BLaER1 treated with 17β-estradiol and CSF1 and Interleukin-3, amounts not matched to agents 10 nM and 100 nM (cell line): ENCODE measurements at regions not wholly inside any gene's neighbourhood (a gene's known extent, or its start where the extent isn't known, plus 50 kb on each side); places are given as distances from the start of the nearest gene placed in this dataset.

Source experiments
- H3K27ac ChIP-seq, 11 experiments: shearing (Covaris generic); formaldehyde crosslinking; 2 replicates each; pipeline ENCODE4 v1.8.1; 2022
- H3K27me3 ChIP-seq, 11 experiments: shearing (Covaris generic); formaldehyde crosslinking; 2 replicates each; pipeline ENCODE4 v1.8.1; 2022
- H3K36me3 ChIP-seq, 11 experiments: shearing (Covaris generic); formaldehyde crosslinking; 2 replicates each; pipeline ENCODE4 v1.8.1; 2022
- H3K4me1 ChIP-seq, 10 experiments: shearing (Covaris generic); formaldehyde crosslinking; 2 replicates each; pipeline ENCODE4 v1.8.1; 2022
- H3K4me2 ChIP-seq, 11 experiments: shearing (Covaris generic); formaldehyde crosslinking; 2 replicates each; pipeline ENCODE4 v1.8.1; 2022
- H3K4me3 ChIP-seq, 10 experiments: shearing (Covaris generic); formaldehyde crosslinking; 2 replicates each; pipeline ENCODE4 v1.8.1; 2022
- H3K9ac ChIP-seq, 11 experiments: shearing (Covaris generic); formaldehyde crosslinking; 2 replicates each; pipeline ENCODE4 v1.8.1; 2022
- H3K9me3 ChIP-seq, 11 experiments: shearing (Covaris generic); formaldehyde crosslinking; replicated peaks in 1 of 11; 2 replicates each; pipeline ENCODE4 v1.8.1; 2022
- H4K20me1 ChIP-seq, 11 experiments: shearing (Covaris generic); formaldehyde crosslinking; 2 replicates each; pipeline ENCODE4 v1.8.1; 2022
- Cebpa-rat ChIP-seq, 11 experiments: shearing (Covaris generic); IDR thresholded peaks; 2 replicates each; pipeline ENCODE4 v1.8.1; 2022

- no peak overlapping the region for H3K9ac ChIP-seq
- TF ChIP-seq Cebpa-rat (IDR thresholded peaks at IDR 0.05), result no peak
- no peak overlapping the region for H3K4me2 ChIP-seq
- H3K4me1 ChIP-seq, result no peaks in the 10 kb centered on the region
- H3K27me3 ChIP-seq, result no peaks in the 10 kb centered on the region
- no peak overlapping the region for H3K27ac ChIP-seq
- no peak overlapping the region for H3K4me3 ChIP-seq
- peaks cover 12 to 23% (median 18%) of the 10 kb centered on the region in 11 experiments for H3K9me3 ChIP-seq
- no peaks in the 10 kb centered on the region for H3K36me3 ChIP-seq
- no peaks in the 10 kb centered on the region for H4K20me1 ChIP-seq
Observed at GRCh38 chr13:106336668-106337067, 198.8 kb downstream of the EFNB2 start.

GRCh38 chr13:106332621-106333020, 202.8 kb downstream of the EFNB2 start:
- H4K20me1 ChIP-seq, result no peaks in the 10 kb centered on the region
- no peak overlapping the region for H3K27ac ChIP-seq
- no peaks in the 10 kb centered on the region for H3K4me1 ChIP-seq
- H3K9ac ChIP-seq, result no peak overlapping the region
- H3K27me3 ChIP-seq, result no peaks in the 10 kb centered on the region
- no peaks in the 10 kb centered on the region for H3K36me3 ChIP-seq
- no peak for TF ChIP-seq Cebpa-rat (IDR thresholded peaks at IDR 0.05)
- no peak overlapping the region for H3K4me3 ChIP-seq
- no peak overlapping the region for H3K4me2 ChIP-seq
- H3K9me3 ChIP-seq, result no peaks in the 10 kb centered on the region

- Histone ChIP-seq H3K4me2 (no peak overlapping the region), H4K20me1 (no peaks in the 10 kb centered on the region), H3K4me3 (no peak overlapping the region), H3K9ac (no peak overlapping the region), H3K4me1 (peaks cover 0 to 2% (median 0%) of the 10 kb centered on the region in 10 experiments; a peak in 3 of 20 replicates), H3K27me3 (no peaks in the 10 kb centered on the region), H3K9me3 (no peaks in the 10 kb centered on the region), H3K27ac (no peak overlapping the region), H3K36me3 (no peaks in the 10 kb centered on the region)
- TF ChIP-seq Cebpa-rat (IDR thresholded peaks at IDR 0.05), result no peak
Observed at GRCh38 chr13:106331116-106331515, 204.3 kb downstream of the EFNB2 start.

- H3K36me3 ChIP-seq, result no peaks in the 10 kb centered on the region
- TF ChIP-seq Cebpa-rat (IDR thresholded peaks at IDR 0.05), result no peak
Observed at GRCh38 chr13:106329941-106330340, 205.5 kb downstream of the EFNB2 start.

GRCh38 chr13:106326751-106327150, 208.7 kb downstream of the EFNB2 start:
- no peak for TF ChIP-seq Cebpa-rat (IDR thresholded peaks at IDR 0.05)
- Histone ChIP-seq H3K4me2 (no peak overlapping the region), H3K4me3 (no peak overlapping the region)

More at GRCh38 chr13:106329941-106330340, 205.5 kb downstream of the EFNB2 start:
- Histone ChIP-seq H3K9ac (no peak overlapping the region), H3K4me1 (peaks cover 0 to 11% (median 3%) of the 10 kb centered on the region in 10 experiments; a peak in 6 of 20 replicates), H4K20me1 (no peaks in the 10 kb centered on the region), H3K9me3 (peaks cover 0 to 3% (median 0%) of the 10 kb centered on the region in 11 experiments; a peak in 1 of 22 replicates), H3K27me3 (no peaks in the 10 kb centered on the region), H3K27ac (no peak overlapping the region), H3K4me2 (no peak overlapping the region), H3K4me3 (no peak overlapping the region)

GRCh38 chr13:106324444-106324843, 211.0 kb downstream of the EFNB2 start:
- Histone ChIP-seq H3K4me1 (peaks cover 0 to 11% (median 3%) of the 10 kb centered on the region in 10 experiments; a peak in 6 of 20 replicates), H3K36me3 (peaks cover 0 to 10% (median 0%) of the 10 kb centered on the region in 11 experiments; a peak in 2 of 22 replicates), H3K9me3 (peaks cover 27 to 41% (median 32%) of the 10 kb centered on the region in 11 experiments), H3K4me2 (no peak overlapping the region), H4K20me1 (no peaks in the 10 kb centered on the region), H3K27ac (no peak overlapping the region), H3K9ac (no peak overlapping the region), H3K27me3 (no peaks in the 10 kb centered on the region), H3K4me3 (no peak overlapping the region)
- no peak for TF ChIP-seq Cebpa-rat (IDR thresholded peaks at IDR 0.05)

More at GRCh38 chr13:106326751-106327150, 208.7 kb downstream of the EFNB2 start:
- H3K9me3 ChIP-seq, result peaks cover 25 to 33% (median 29%) of the 10 kb centered on the region in 11 experiments
- no peak overlapping the region for H3K27ac ChIP-seq
- H3K36me3 ChIP-seq, result peaks cover 0 to 10% (median 0%) of the 10 kb centered on the region in 11 experiments; a peak in 2 of 22 replicates
- no peak overlapping the region for H3K9ac ChIP-seq
- H3K27me3 ChIP-seq, result no peaks in the 10 kb centered on the region
- H4K20me1 ChIP-seq, result no peaks in the 10 kb centered on the region
- H3K4me1 ChIP-seq, result peaks cover 0 to 11% (median 3%) of the 10 kb centered on the region in 10 experiments; a peak in 6 of 20 replicates

- Histone ChIP-seq H3K4me1 (peaks cover 6 to 11% (median 7%) of the 10 kb centered on the region in 10 experiments; a peak in 13 of 20 replicates), H4K20me1 (no peaks in the 10 kb centered on the region), H3K9me3 (peaks cover 27 to 41% (median 32%) of the 10 kb centered on the region in 11 experiments), H3K36me3 (peaks cover 0 to 10% (median 0%) of the 10 kb centered on the region in 11 experiments; a peak in 2 of 22 replicates), H3K27me3 (no peaks in the 10 kb centered on the region), H3K27ac (no peak overlapping the region), H3K9ac (no peak overlapping the region), H3K4me3 (peak overlapping the region in 1 of 10 experiments; percentile 29; a peak in 2 of 20 replicates), H3K4me2 (no peak overlapping the region)
- no peak for TF ChIP-seq Cebpa-rat (IDR thresholded peaks at IDR 0.05)
Observed at GRCh38 chr13:106322628-106323027, 212.8 kb downstream of the EFNB2 start.

GRCh38 chr13:106318941-106319411, 216.5 kb downstream of the EFNB2 start:
- no peak overlapping the region for H3K9ac ChIP-seq
- H3K36me3 ChIP-seq, result peaks cover 0 to 10% (median 0%) of the 10 kb centered on the region in 11 experiments; a peak in 2 of 22 replicates
- H3K4me3 ChIP-seq, result no peak overlapping the region
- no peaks in the 10 kb centered on the region for H3K27me3 ChIP-seq
- TF ChIP-seq Cebpa-rat (IDR thresholded peaks at IDR 0.05), result no peak
- H3K27ac ChIP-seq, result no peak overlapping the region
- H3K4me1 ChIP-seq, result peaks cover 0 to 9% (median 3%) of the 10 kb centered on the region in 10 experiments; a peak in 7 of 20 replicates
- peak overlapping the region in 5 of 11 experiments; percentile 2 to 43 (median 21); a peak in 7 of 22 replicates for H3K4me2 ChIP-seq
- peaks cover 24 to 32% (median 26%) of the 10 kb centered on the region in 11 experiments for H3K9me3 ChIP-seq
- no peaks in the 10 kb centered on the region for H4K20me1 ChIP-seq

GRCh38 chr13:106314417-106314816, 221.0 kb downstream of the EFNB2 start:
- Histone ChIP-seq H4K20me1 (no peaks in the 10 kb centered on the region), H3K4me3 (no peak overlapping the region), H3K9me3 (peaks cover 0 to 11% (median 0%) of the 10 kb centered on the region in 11 experiments; a peak in 3 of 22 replicates), H3K27ac (no peak overlapping the region), H3K4me1 (peaks cover 0 to 9% (median 3%) of the 10 kb centered on the region in 10 experiments; a peak in 7 of 20 replicates), H3K27me3 (no peaks in the 10 kb centered on the region), H3K36me3 (no peaks in the 10 kb centered on the region), H3K9ac (no peak overlapping the region), H3K4me2 (no peak overlapping the region)
- TF ChIP-seq Cebpa-rat (IDR thresholded peaks at IDR 0.05), result no peak

- Histone ChIP-seq H3K27me3 (no peaks in the 10 kb centered on the region), H3K27ac (no peak overlapping the region), H3K9ac (no peak overlapping the region), H3K4me1 (no peaks in the 10 kb centered on the region), H3K36me3 (no peaks in the 10 kb centered on the region), H4K20me1 (no peaks in the 10 kb centered on the region), H3K4me2 (no peak overlapping the region), H3K9me3 (peaks cover 0 to 18% (median 5%) of the 10 kb centered on the region in 11 experiments; a peak in 5 of 22 replicates), H3K4me3 (no peak overlapping the region)
- no peak for TF ChIP-seq Cebpa-rat (IDR thresholded peaks at IDR 0.05)
Observed at GRCh38 chr13:106311004-106311403, 224.5 kb downstream of the EFNB2 start.
